H1 (cell line): ENCODE measurements at regions not wholly inside any gene's neighbourhood (a gene's known extent, or its start where the extent isn't known, plus 50 kb on each side); places are given as distances from the start of the nearest gene placed in this dataset.

Source experiments
- E2F6 ChIP-seq: IDR thresholded peaks from 2 replicates; pipeline ENCODE4 v1.6.1; 2012; ENCODE audit warnings: inconsistent platforms
- JUND ChIP-seq: IDR thresholded peaks from 2 replicates; pipeline ENCODE4 v1.6.1; 2011; ENCODE audit warnings: mild to moderate bottlenecking, improper control_type of control experiment, low read length
- KDM1A ChIP-seq: fragments of 200-600, 300-600 bp; sonication (generic); IDR thresholded peaks from 2 replicates; pipeline ENCODE4 v1.7.1; 2016; ENCODE audit warnings: mild to moderate bottlenecking, low read length, borderline replicate concordance
- RBBP5 ChIP-seq: IDR thresholded peaks from 2 replicates; pipeline ENCODE4 v1.7.1; 2012; ENCODE audit warnings: low read depth, mild to moderate bottlenecking, inconsistent platforms, low read length, moderate library complexity, borderline replicate concordance
- SIRT6 ChIP-seq: IDR thresholded peaks from one replicate; pipeline ENCODE4 v1.7.1; 2012; ENCODE audit warnings: low read length, inconsistent platforms
- SIX5 ChIP-seq: IDR thresholded peaks from 2 replicates; pipeline ENCODE4 v1.6.1; 2011; ENCODE audit warnings: mild to moderate bottlenecking, low read depth, low read length
- YY1 ChIP-seq: IDR thresholded peaks from 2 replicates; pipeline ENCODE4 v1.6.1; 2011; ENCODE audit warnings: low read depth, mild to moderate bottlenecking, low read length

DNA sequence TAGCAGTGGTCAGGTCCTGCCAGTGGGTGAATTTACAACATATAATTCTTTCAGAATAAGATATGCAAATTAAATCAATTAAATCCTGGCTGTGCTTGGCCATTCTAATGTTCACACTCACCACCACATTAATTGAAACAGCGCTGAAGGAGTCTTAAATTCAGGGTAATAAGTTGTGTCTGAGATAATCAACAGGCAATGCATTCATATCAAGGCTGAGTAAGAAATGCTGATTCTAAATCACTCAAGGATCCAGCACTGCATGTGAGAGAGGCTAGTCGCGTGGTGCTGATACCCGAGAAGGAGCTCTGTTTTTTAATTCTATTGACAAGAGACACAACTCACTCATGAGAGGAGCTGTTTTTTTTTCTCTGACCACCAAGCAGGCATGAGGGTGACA lies 588.8 kb upstream of the ADAMTS9 start (continued):
- TF ChIP-seq RBBP5 (no peak), SIX5 (no peak), KDM1A (no peak), E2F6 (no peak), YY1 (no peak), JUND (no peak), SIRT6 (no peak)
